NOMO-1 treated with dmso at 0.1 percent for 144 hours (cell line): ENCODE measurements at regions not wholly inside any gene's neighbourhood (a gene's known extent, or its start where the extent isn't known, plus 50 kb on each side); places are given as distances from the start of the nearest gene placed in this dataset.

ENCODE experiments used
- DNase-seq: peaks from one replicate; lab custom pipeline; 2025; ENCODE audit not compliant: unreplicated experiment; lab: John Stamatoyannopoulos, UW

- DNase-seq, result no peak
Observed at GRCh38 chr3:43210049-43211027, 76.0 kb upstream of the SNRK start.

- DNase-seq, result peak; percentile 3
Observed at GRCh38 chr3:43207628-43208085, 78.7 kb upstream of the SNRK start.

- no peak for DNase-seq
Observed at GRCh38 chr3:43206632-43207031, 79.7 kb upstream of the SNRK start.

GRCh38 chr3:43206105-43206504 lies 80.2 kb upstream of the SNRK start:
- DNase-seq, result no peak

GRCh38 chr3:43203022-43203421 lies 83.3 kb upstream of the SNRK start:
- no peak for DNase-seq

GRCh38 chr3:43201581-43201980 lies 84.8 kb upstream of the SNRK start:
- DNase-seq, result no peak

- no peak for DNase-seq
Observed at GRCh38 chr3:43199645-43200306, 86.6 kb upstream of the SNRK start.

GRCh38 chr3:43198791-43199644 lies 87.3 kb upstream of the SNRK start:
- DNase-seq, result no peak

- DNase-seq, result no peak
Observed at GRCh38 chr3:43198301-43198700, 88.0 kb upstream of the SNRK start.

- DNase-seq, result no peak
Observed at GRCh38 chr3:43197181-43197580, 89.2 kb upstream of the SNRK start.

GRCh38 chr3:43196721-43197120 lies 89.6 kb upstream of the SNRK start:
- no peak for DNase-seq

- DNase-seq, result no peak
Observed at GRCh38 chr3:43195115-43195498, 89.2 kb upstream of the POMGNT2 start.

- DNase-seq, result no peak
Observed at GRCh38 chr3:43194490-43195114, 88.7 kb upstream of the POMGNT2 start.

GRCh38 chr3:43194069-43194468 lies 88.2 kb upstream of the POMGNT2 start:
- DNase-seq, result no peak

- DNase-seq, result no peak
Observed at GRCh38 chr3:43192028-43192427, 86.1 kb upstream of the POMGNT2 start.

- DNase-seq, result no peak
Observed at GRCh38 chr3:43191116-43191515, 85.2 kb upstream of the POMGNT2 start.

- DNase-seq, result no peak
Observed at GRCh38 chr3:43190670-43191069, 84.8 kb upstream of the POMGNT2 start.

GRCh38 chr3:43187836-43188479 lies 82.1 kb upstream of the POMGNT2 start:
- DNase-seq, result no peak

- DNase-seq, result no peak
Observed at GRCh38 chr3:43185983-43186314, 80.1 kb upstream of the POMGNT2 start.

GRCh38 chr3:43185274-43185982 lies 79.5 kb upstream of the POMGNT2 start:
- no peak for DNase-seq
